SK-N-SH treated with all-trans-retinoic acid at 6 μM for 48 hours (cell line): ENCODE measurements at regions not wholly inside any gene's neighbourhood (a gene's known extent, or its start where the extent isn't known, plus 50 kb on each side); places are given as distances from the start of the nearest gene placed in this dataset.

Experiments used
- BACH2 ChIP-seq: fragments of 250-450 bp; sonication (Bioruptor Pico); IDR thresholded peaks from 2 replicates; pipeline ENCODE4 v1.9.0; 2021; ENCODE audit warnings: mild to moderate bottlenecking, borderline replicate concordance
- CSDC2 ChIP-seq: fragments of 250-450 bp; sonication (Bioruptor Pico); IDR thresholded peaks from 2 replicates; pipeline ENCODE4 v1.5.0; 2020; ENCODE audit warnings: mild to moderate bottlenecking, moderate library complexity
- GLIS3 ChIP-seq: fragments of 250-450 bp; sonication (Bioruptor Pico); IDR thresholded peaks from 2 replicates; pipeline ENCODE4 v1.5.0; 2020; ENCODE audit warnings: mild to moderate bottlenecking, moderate library complexity
- ISL1 ChIP-seq: fragments of 250-450 bp; sonication (Bioruptor Pico); IDR thresholded peaks from 2 replicates; pipeline ENCODE4 v2.1.2; 2022; ENCODE audit warnings: mild to moderate bottlenecking, moderate library complexity
- OSR1 ChIP-seq: fragments of 250-450 bp; sonication (Bioruptor Pico); IDR thresholded peaks from 2 replicates; pipeline ENCODE4 v1.8.0; 2022; ENCODE audit warnings: moderate library complexity, mild to moderate bottlenecking, inconsistent platforms
- PPARA ChIP-seq: fragments of 250-450 bp; sonication (Bioruptor Pico); IDR thresholded peaks from 2 replicates; pipeline ENCODE4 v1.5.0; 2020; ENCODE audit warnings: mild to moderate bottlenecking, borderline replicate concordance
- TOX ChIP-seq: fragments of 250-450 bp; sonication (Bioruptor Pico); IDR thresholded peaks from 2 replicates; pipeline ENCODE4 v1.8.0; 2021; ENCODE audit warnings: mild to moderate bottlenecking, moderate library complexity, borderline replicate concordance
- ZFP3 ChIP-seq: fragments of 250-450 bp; sonication (Bioruptor Pico); IDR thresholded peaks from 2 replicates; pipeline ENCODE4 v1.5.0; 2020; ENCODE audit warnings: mild to moderate bottlenecking, moderate library complexity
- ZFP30 ChIP-seq: fragments of 450-650 bp; formaldehyde crosslinking; IDR thresholded peaks from 2 replicates; pipeline ENCODE4 v1.5.0; 2022; ENCODE audit warnings: mild to moderate bottlenecking, moderate library complexity
- ZNF565 ChIP-seq: fragments of 450-650 bp; formaldehyde crosslinking; conservative IDR thresholded peaks from 2 replicates; pipeline ENCODE4 v1.5.0; 2020; ENCODE audit warnings: low read depth, mild to moderate bottlenecking, moderate library complexity
- ZNF8 ChIP-seq: fragments of 450-650 bp; formaldehyde crosslinking; IDR thresholded peaks from 2 replicates; pipeline ENCODE4 v1.5.0; 2020; ENCODE audit warnings: mild to moderate bottlenecking, moderate library complexity
- TF ChIP-seq, protein P1 (sequence below): fragments of 250-450 bp; sonication (Bioruptor Pico); IDR thresholded peaks from 2 replicates; pipeline ENCODE4 v1.5.1; 2020; ENCODE audit warnings: low read depth, mild to moderate bottlenecking, moderate library complexity
- TF ChIP-seq, protein P2 (sequence below): fragments of 250-450 bp; sonication (Bioruptor Pico); IDR thresholded peaks from 2 replicates; pipeline ENCODE4 v1.8.0; 2020; ENCODE audit warnings: mild to moderate bottlenecking, moderate library complexity, borderline replicate concordance

DNA sequence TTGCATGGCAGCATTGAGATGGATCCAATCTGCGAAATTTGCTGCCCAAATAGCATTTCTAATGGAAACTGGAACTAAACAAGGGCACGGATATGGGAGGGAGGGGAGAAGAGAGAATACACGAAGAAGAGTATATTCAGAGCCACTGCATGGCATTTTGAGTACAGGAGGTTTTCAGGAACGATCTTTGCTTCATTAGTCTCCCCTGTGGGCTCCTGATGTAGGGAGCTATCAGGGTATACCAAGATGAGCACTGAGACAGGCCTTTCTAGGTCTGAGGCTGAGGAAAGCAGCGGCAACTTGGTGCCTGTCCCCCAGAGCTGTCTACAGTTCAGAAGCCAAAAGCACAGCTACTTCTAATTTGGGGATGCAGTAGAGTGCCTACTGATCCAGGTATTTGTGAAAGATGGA, 257.7 kb upstream of the PMFBP1 start:
- no peak for TF ChIP-seq ZNF565 (CRISPR knock-in tag)
- TF ChIP-seq, protein P1, sequence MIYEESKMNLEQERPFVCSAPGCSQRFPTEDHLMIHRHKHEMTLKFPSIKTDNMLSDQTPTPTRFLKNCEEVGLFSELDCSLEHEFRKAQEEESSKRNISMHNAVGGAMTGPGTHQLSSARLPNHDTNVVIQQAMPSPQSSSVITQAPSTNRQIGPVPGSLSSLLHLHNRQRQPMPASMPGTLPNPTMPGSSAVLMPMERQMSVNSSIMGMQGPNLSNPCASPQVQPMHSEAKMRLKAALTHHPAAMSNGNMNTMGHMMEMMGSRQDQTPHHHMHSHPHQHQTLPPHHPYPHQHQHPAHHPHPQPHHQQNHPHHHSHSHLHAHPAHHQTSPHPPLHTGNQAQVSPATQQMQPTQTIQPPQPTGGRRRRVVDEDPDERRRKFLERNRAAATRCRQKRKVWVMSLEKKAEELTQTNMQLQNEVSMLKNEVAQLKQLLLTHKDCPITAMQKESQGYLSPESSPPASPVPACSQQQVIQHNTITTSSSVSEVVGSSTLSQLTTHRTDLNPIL = no peak
- no peak for TF ChIP-seq ZFP30 (CRISPR knock-in tag)
- TF ChIP-seq ZFP3 (CRISPR knock-in tag) = no peak
- no peak for TF ChIP-seq ZNF8
- TF ChIP-seq, protein P2, sequence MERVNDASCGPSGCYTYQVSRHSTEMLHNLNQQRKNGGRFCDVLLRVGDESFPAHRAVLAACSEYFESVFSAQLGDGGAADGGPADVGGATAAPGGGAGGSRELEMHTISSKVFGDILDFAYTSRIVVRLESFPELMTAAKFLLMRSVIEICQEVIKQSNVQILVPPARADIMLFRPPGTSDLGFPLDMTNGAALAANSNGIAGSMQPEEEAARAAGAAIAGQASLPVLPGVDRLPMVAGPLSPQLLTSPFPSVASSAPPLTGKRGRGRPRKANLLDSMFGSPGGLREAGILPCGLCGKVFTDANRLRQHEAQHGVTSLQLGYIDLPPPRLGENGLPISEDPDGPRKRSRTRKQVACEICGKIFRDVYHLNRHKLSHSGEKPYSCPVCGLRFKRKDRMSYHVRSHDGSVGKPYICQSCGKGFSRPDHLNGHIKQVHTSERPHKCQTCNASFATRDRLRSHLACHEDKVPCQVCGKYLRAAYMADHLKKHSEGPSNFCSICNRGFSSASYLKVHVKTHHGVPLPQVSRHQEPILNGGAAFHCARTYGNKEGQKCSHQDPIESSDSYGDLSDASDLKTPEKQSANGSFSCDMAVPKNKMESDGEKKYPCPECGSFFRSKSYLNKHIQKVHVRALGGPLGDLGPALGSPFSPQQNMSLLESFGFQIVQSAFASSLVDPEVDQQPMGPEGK = no peak
- no peak for TF ChIP-seq TOX
- no peak for TF ChIP-seq CSDC2
- no peak for TF ChIP-seq ISL1 (CRISPR knock-in tag)
- TF ChIP-seq OSR1 (CRISPR knock-in tag) = no peak
- no peak for TF ChIP-seq BACH2 (CRISPR knock-in tag)
- no peak for TF ChIP-seq PPARA (CRISPR knock-in tag)
- no peak for TF ChIP-seq GLIS3
